ENCODE measurements at regions not wholly inside any gene's neighbourhood (a gene's known extent, or its start where the extent isn't known, plus 50 kb on each side); places are given as distances from the start of the nearest gene placed in this dataset.

DNA sequence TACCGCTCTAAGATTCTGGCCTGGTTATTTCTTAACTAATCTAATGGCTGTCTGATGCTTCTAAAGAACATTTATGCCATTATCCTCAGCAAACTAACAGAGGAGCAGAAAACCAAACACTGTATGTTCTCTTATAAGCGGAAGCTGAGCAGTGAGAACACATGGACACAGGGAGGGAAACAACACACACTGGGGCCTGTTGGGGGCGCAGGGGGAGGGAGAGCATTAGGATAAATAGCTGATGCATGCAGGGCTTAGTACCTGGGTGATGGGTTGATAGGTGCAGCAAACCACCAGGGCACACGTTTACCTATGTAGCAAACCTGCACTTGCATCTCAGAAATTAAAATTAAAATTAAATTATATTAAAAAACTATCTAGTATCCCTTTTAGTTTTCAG is 853.5 kb downstream of the GATA3 start:
- TF ChIP-seq, protein P1, sequence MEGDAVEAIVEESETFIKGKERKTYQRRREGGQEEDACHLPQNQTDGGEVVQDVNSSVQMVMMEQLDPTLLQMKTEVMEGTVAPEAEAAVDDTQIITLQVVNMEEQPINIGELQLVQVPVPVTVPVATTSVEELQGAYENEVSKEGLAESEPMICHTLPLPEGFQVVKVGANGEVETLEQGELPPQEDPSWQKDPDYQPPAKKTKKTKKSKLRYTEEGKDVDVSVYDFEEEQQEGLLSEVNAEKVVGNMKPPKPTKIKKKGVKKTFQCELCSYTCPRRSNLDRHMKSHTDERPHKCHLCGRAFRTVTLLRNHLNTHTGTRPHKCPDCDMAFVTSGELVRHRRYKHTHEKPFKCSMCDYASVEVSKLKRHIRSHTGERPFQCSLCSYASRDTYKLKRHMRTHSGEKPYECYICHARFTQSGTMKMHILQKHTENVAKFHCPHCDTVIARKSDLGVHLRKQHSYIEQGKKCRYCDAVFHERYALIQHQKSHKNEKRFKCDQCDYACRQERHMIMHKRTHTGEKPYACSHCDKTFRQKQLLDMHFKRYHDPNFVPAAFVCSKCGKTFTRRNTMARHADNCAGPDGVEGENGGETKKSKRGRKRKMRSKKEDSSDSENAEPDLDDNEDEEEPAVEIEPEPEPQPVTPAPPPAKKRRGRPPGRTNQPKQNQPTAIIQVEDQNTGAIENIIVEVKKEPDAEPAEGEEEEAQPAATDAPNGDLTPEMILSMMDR (IDR thresholded peaks at IDR 0.05; ENCODE audit: low read depth, low read length, poor library complexity, severe bottlenecking), result no peak
- TF ChIP-seq EZH2phosphoT487 (IDR thresholded peaks at IDR 0.05; ENCODE audit: borderline replicate concordance, low read length), result no peak

All from DOHH2 (cell line).